ENCODE measurements at regions not wholly inside any gene's neighbourhood (a gene's known extent, or its start where the extent isn't known, plus 50 kb on each side); places are given as distances from the start of the nearest gene placed in this dataset.

- TF ChIP-seq CTCF (IDR thresholded peaks at IDR 0.05; ENCODE audit: low read depth, low read length): peak; percentile 60
- ChIA-PET CTCF (interaction anchor here (0.8 to 2.2 kb wide), 13 partner anchors 11 to 226 kb away, joined by 3 to 6 read pairs (median 3); no protein-coding TSS in a partner anchor), POLR2A (interaction anchor here (0.8 to 1.5 kb wide), 2 partner anchors 64 to 114 kb away, joined by 3 to 4 read pairs; no protein-coding TSS in a partner anchor)
- Histone ChIP-seq H3K4me3 (ENCODE audit: low read depth, low read length) (no peak overlapping the region), H3K27me3 (ENCODE audit: control insufficient read depth, insufficient read depth, low read length) (no peaks in the 10 kb centered on the region), H3K27ac (ENCODE audit: low read depth, low read length) (peak overlapping the region; percentile 70), H3K9me3 (ENCODE audit: control insufficient read depth, insufficient read depth, low read length) (no peaks in the 10 kb centered on the region; the same call in none of the 2 replicates)
- DNase-seq (ENCODE audit: low read depth, low spot score): peak; percentile 59
Observed at GRCh38 chr2:43105586-43106558, 120.5 kb downstream of the ZFP36L2 start.

GRCh38 chr2:43104763-43105162 is 121.6 kb downstream of the ZFP36L2 start:
- H3K9me3 ChIP-seq (ENCODE audit: control insufficient read depth, insufficient read depth, low read length): peaks cover 3% of the 10 kb centered on the region
- no peak for TF ChIP-seq CTCF (IDR thresholded peaks at IDR 0.05; ENCODE audit: low read depth, low read length)
- ChIA-PET CTCF (interaction anchor here (1.6 kb wide), 1 partner anchor 10 kb away, joined by 4 read pairs; no protein-coding TSS in a partner anchor), POLR2A (no interaction called here)
- no peak overlapping the region for H3K27ac ChIP-seq (ENCODE audit: low read depth, low read length)
- no peak overlapping the region for H3K4me3 ChIP-seq (ENCODE audit: low read depth, low read length)
- no peaks in the 10 kb centered on the region for H3K27me3 ChIP-seq (ENCODE audit: control insufficient read depth, insufficient read depth, low read length)
- DNase-seq (ENCODE audit: low read depth, low spot score): no peak

- ChIA-PET POLR2A (no interaction called here), CTCF (no interaction called here)
- DNase-seq (ENCODE audit: low read depth, low spot score): no peak
- TF ChIP-seq CTCF (IDR thresholded peaks at IDR 0.05; ENCODE audit: low read depth, low read length): no peak
- no peaks in the 10 kb centered on the region for H3K27me3 ChIP-seq (ENCODE audit: control insufficient read depth, insufficient read depth, low read length)
- no peak overlapping the region for H3K4me3 ChIP-seq (ENCODE audit: low read depth, low read length)
- H3K9me3 ChIP-seq (ENCODE audit: control insufficient read depth, insufficient read depth, low read length): peaks cover 3% of the 10 kb centered on the region
- no peak overlapping the region for H3K27ac ChIP-seq (ENCODE audit: low read depth, low read length)
Observed at GRCh38 chr2:43104106-43104505, 122.3 kb downstream of the ZFP36L2 start.

- Histone ChIP-seq H3K9me3 (ENCODE audit: control insufficient read depth, insufficient read depth, low read length) (peaks cover 3% of the 10 kb centered on the region), H3K27ac (ENCODE audit: low read depth, low read length) (no peak overlapping the region), H3K27me3 (ENCODE audit: control insufficient read depth, insufficient read depth, low read length) (no peaks in the 10 kb centered on the region), H3K4me3 (ENCODE audit: low read depth, low read length) (no peak overlapping the region)
- no peak for DNase-seq (ENCODE audit: low read depth, low spot score)
- CTCF ChIA-PET: interaction anchor here (0.7 to 0.9 kb wide), 2 partner anchors 117 to 156 kb away, joined by 3 to 4 read pairs; no protein-coding TSS in a partner anchor
- no peak for TF ChIP-seq CTCF (IDR thresholded peaks at IDR 0.05; ENCODE audit: low read depth, low read length)
- POLR2A ChIA-PET: interaction anchor here (0.7 to 1.3 kb wide), 3 partner anchors 14 to 118 kb away, joined by 3 to 9 read pairs (median 4); no protein-coding TSS in a partner anchor
Observed at GRCh38 chr2:43103093-43103404, 123.4 kb downstream of the ZFP36L2 start.

Measured in AG04450 (cell line).